Stomach (tissue), 8 donors: ENCODE measurements at regions not wholly inside any gene's neighbourhood (a gene's known extent, or its start where the extent isn't known, plus 50 kb on each side); places are given as distances from the start of the nearest gene placed in this dataset.

Source experiments
- DNase-seq, 2 donors: peaks; one replicate each; pipeline versions ENCODE4 v3.0.0 to v3.0.0-alpha.2; 2013 to 2019
- H3K27ac ChIP-seq, 5 donors: fragments of 200-600 bp in 4 of 5; sonication (generic) in 4 of 5; one replicate each; pipeline ENCODE4 v1.5.1; 2013 to 2019; ENCODE audit warnings: mild to moderate bottlenecking in 1 of 5, moderate library complexity in 1 of 5
- H3K27me3 ChIP-seq, 3 donors: fragments of 200-600 bp; sonication (generic); one replicate each; pipeline ENCODE4 v1.5.1; 2017 to 2019; ENCODE audit warnings: mixed run types in 1 of 3
- H3K36me3 ChIP-seq, 4 donors: fragments of 200-600 bp; sonication (generic); 1 replicate in 3 of 4; 2 replicates in 1 of 4; pipeline ENCODE4 v1.5.1; 2016 to 2019
- H3K4me1 ChIP-seq, 4 donors: fragments of 200-600 bp; sonication (generic); one replicate each; pipeline ENCODE4 v1.5.1; 2016 to 2019
- H3K4me3 ChIP-seq, 4 donors: fragments of 200-600 bp; sonication (generic) in 3 of 4; one replicate each; pipeline ENCODE4 v1.5.1; 2016 to 2019; ENCODE audit warnings: mild to moderate bottlenecking in 1 of 4
- H3K9me3 ChIP-seq, 4 donors: fragments of 200-600 bp; sonication (generic); one replicate each; pipeline ENCODE4 v1.5.1; 2016 to 2019
- EP300 ChIP-seq: sonication (generic); formaldehyde crosslinking; IDR thresholded peaks from one replicate; pipeline ENCODE4 v1.6.1; 2017; ENCODE audit warnings: antibody characterized with exemption
- POLR2A ChIP-seq, 4 donors: fragments of 450-650 bp; IDR thresholded peaks; one replicate each; pipeline ENCODE4 v1.6.1; 2016; ENCODE audit warnings: antibody characterized with exemption in 4 of 4, control low read depth in 2 of 4, mild to moderate bottlenecking in 1 of 4, moderate library complexity in 1 of 4
- POLR2AphosphoS5 ChIP-seq, 3 donors: sonication (generic); formaldehyde crosslinking; IDR thresholded peaks; one replicate each; pipeline ENCODE4 v1.6.1; 2016; ENCODE audit warnings: antibody characterized with exemption in 3 of 3
- WGBS, 5 donors: extraction: QIAGEN DNeasy Blood & Tissue Kit in 3 of 5; methylation state at CpG; one replicate each; pipeline versions ENCODE4 v1.1.5 to v1.1.7; 2013 to 2018; 5-methylcytosine and 5-hydroxymethylcytosine counted together
- intact Hi-C: fragments of 100-400 bp; cut with DNase I; formaldehyde crosslinking; loops from one replicate; pipeline ENCODE4 v1.15.1; 2023; ENCODE audit warnings: low total_unique reads
- TF ChIP-seq, protein P1 (sequence below), 7 experiments: fragments of 450-650 bp in 4 of 7; fragments of 200-600 bp in 3 of 7; sonication (generic) in 3 of 7; IDR thresholded peaks; one replicate each; pipeline ENCODE4 v1.5.1; 2016 to 2019; ENCODE audit warnings: antibody characterized with exemption in 7 of 7, control low read depth in 2 of 7, mild to moderate bottlenecking in 1 of 7
- donor health status: healthy with polysubstance abuse.
- donor health status: Bipolar disorder and iron deficiency.
- donor health status: healthy.

DNA sequence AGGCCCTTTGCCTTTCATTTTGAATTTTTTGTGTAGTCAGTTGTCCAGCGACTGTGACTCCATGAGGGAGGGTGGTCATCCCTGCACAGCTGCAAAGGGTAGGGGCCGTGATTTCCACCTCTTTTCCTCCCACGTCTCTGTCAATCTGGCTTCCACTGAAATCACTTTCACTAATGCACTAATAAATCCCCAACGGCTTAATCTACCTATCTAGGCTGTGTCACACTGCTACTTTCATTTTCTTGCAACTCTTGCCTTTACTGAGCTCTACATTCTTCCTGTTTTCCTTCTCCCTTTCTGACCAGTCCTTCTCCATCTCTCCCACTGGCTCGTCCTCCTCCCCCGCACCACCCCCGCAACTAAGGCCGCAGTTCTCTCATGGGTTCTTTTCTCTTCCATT lies 212.3 kb upstream of the FOXN3 start:
- Histone ChIP-seq H3K27me3 (no peaks in the 10 kb centered on the region), H3K36me3 (no peaks in the 10 kb centered on the region), H3K4me3 (no peak overlapping the region), H3K27ac (peak overlapping the region in 1 of 5 donors; percentile 18), H3K9me3 (no peaks in the 10 kb centered on the region), H3K4me1 (peaks cover 0 to 17% (median 11%) of the 10 kb centered on the region in 4 donors)
- TF ChIP-seq POLR2AphosphoS5 (IDR thresholded peaks at IDR 0.05) (no peak), POLR2A (IDR thresholded peaks at IDR 0.05) (no peak), EP300 (no peak)
- TF ChIP-seq, protein P1, sequence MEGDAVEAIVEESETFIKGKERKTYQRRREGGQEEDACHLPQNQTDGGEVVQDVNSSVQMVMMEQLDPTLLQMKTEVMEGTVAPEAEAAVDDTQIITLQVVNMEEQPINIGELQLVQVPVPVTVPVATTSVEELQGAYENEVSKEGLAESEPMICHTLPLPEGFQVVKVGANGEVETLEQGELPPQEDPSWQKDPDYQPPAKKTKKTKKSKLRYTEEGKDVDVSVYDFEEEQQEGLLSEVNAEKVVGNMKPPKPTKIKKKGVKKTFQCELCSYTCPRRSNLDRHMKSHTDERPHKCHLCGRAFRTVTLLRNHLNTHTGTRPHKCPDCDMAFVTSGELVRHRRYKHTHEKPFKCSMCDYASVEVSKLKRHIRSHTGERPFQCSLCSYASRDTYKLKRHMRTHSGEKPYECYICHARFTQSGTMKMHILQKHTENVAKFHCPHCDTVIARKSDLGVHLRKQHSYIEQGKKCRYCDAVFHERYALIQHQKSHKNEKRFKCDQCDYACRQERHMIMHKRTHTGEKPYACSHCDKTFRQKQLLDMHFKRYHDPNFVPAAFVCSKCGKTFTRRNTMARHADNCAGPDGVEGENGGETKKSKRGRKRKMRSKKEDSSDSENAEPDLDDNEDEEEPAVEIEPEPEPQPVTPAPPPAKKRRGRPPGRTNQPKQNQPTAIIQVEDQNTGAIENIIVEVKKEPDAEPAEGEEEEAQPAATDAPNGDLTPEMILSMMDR (IDR thresholded peaks at IDR 0.05), result no peak
- WGBS, 5 donors, result 60 to 72% (median 68%) methylated on average over 8 of the region's 8 CpGs
- intact Hi-C loops, result no loop called here
- no peak for DNase-seq

DNA sequence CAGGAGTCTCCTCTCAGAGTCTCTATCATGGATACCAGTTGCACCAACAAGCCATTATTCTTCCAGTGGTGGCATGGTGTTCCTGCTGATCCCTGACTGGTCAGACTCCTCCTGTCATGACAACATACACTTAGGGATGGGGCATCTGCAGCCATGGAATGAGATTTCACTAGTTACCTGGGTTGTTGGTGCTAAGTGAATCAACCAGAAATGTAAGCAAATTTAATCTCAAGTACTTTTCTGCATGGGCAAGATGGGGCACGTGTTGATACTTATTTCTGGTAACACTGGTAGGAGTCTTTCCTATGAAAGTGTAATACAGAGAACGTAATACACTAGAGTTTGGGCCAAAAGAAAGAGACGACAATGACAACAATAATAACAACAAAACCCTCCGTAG lies 211.5 kb upstream of the FOXN3 start:
- H3K4me3 ChIP-seq, result no peak overlapping the region
- H3K27me3 ChIP-seq, result no peaks in the 10 kb centered on the region
- no peak overlapping the region for H3K27ac ChIP-seq
- no peaks in the 10 kb centered on the region for H3K9me3 ChIP-seq
- intact Hi-C loops, result no loop called here
- H3K4me1 ChIP-seq, result peaks cover 0 to 17% (median 12%) of the 10 kb centered on the region in 4 donors
- TF ChIP-seq EP300 (no peak), POLR2AphosphoS5 (IDR thresholded peaks at IDR 0.05) (no peak), POLR2A (IDR thresholded peaks at IDR 0.05) (no peak)
- TF ChIP-seq, protein P1 (IDR thresholded peaks at IDR 0.05), result no peak
- no peaks in the 10 kb centered on the region for H3K36me3 ChIP-seq
- 87 to 92% (median 90%) methylated on average over 4 of the region's 4 CpGs for WGBS, 5 donors
- DNase-seq, result no peak

DNA sequence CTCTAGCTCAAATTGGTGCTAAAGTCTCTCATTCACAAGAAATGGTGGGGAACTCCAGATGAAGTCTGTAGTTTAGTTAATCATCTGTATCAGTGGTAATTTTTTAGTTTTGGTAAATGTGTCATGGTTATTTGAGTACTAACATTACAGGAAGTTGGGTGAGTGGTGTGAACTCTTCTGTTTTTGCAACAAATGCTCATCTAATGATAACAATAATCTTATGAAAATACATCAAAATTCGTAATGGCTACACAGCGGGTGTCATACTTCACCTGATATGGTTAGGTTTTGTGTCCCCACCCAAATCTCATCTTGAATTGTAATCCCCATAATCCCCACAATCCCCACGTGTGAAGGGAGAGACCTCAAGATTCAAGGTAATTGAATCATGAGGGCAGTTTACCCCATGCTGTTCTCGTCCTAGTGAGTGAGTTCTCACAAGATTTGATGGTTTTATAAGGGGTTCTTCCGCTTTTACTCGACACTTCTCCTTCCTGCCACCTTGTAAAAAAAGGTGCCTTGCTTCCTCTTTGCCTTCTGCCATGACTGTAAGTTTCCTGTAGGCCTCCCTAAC lies 209.3 kb upstream of the FOXN3 start:
- TF ChIP-seq, protein P1 (IDR thresholded peaks at IDR 0.05), result no peak
- no peak for TF ChIP-seq POLR2A (IDR thresholded peaks at IDR 0.05)
- no peak for TF ChIP-seq POLR2AphosphoS5 (IDR thresholded peaks at IDR 0.05)
- no peak for TF ChIP-seq EP300
- 78 to 84% (median 82%) methylated on average over 6 of the region's 6 CpGs for WGBS, 5 donors
- no peaks in the 10 kb centered on the region for H3K27me3 ChIP-seq
- H3K9me3 ChIP-seq, result no peaks in the 10 kb centered on the region
- H3K4me1 ChIP-seq, result peaks cover 0 to 17% (median 12%) of the 10 kb centered on the region in 4 donors
- H3K27ac ChIP-seq, result peak overlapping the region in 1 of 5 donors; percentile 4
- no peaks in the 10 kb centered on the region for H3K36me3 ChIP-seq
- DNase-seq, result no peak
- intact Hi-C loops, result no loop called here
- H3K4me3 ChIP-seq, result no peak overlapping the region

DNA sequence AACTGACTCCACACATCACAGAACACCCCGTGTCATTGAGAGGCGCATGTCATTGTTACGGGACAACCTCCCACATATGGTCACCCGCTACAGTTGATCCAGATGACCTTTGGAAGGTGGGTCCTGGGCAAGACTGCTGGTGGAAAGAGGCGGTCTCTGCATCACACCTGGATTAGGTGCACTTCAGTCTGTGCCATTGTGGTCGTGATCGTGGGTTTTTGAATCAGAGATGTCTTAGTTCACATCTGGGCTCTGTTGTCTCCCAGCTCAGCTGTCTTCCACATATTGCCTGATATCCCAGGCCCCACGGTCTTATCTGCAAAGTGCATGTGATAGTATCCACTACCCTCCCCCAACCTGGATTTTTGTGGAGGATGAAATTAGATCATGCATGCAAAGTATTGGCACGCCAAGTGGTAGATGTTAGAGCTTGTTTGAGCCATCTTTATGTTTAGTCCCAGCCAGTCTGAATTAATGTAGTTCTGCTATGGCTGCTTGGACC lies 208.7 kb upstream of the FOXN3 start:
- Histone ChIP-seq H3K36me3 (no peaks in the 10 kb centered on the region), H3K9me3 (no peaks in the 10 kb centered on the region), H3K4me3 (no peak overlapping the region), H3K27me3 (no peaks in the 10 kb centered on the region), H3K4me1 (peaks cover 0 to 17% (median 12%) of the 10 kb centered on the region in 4 donors), H3K27ac (peak overlapping the region in 1 of 5 donors; percentile 3)
- 69 to 90% (median 74%) methylated on average over 8 to 9 of the region's 9 CpGs for WGBS, 5 donors
- TF ChIP-seq, protein P1 (IDR thresholded peaks at IDR 0.05), result no peak
- TF ChIP-seq POLR2AphosphoS5 (IDR thresholded peaks at IDR 0.05) (no peak), EP300 (no peak), POLR2A (IDR thresholded peaks at IDR 0.05) (no peak)
- no peak for DNase-seq
- intact Hi-C loops, result no loop called here
